Transverse colon (tissue), 4 donors: ENCODE measurements at regions not wholly inside any gene's neighbourhood (a gene's known extent, or its start where the extent isn't known, plus 50 kb on each side); places are given as distances from the start of the nearest gene placed in this dataset.

ENCODE experiments used
- DNase-seq: peaks from one replicate; pipeline ENCODE4 v3.0.0-alpha.2; 2019
- H3K27ac ChIP-seq, 4 donors: fragments of 200-600 bp; sonication (generic); 2 replicates each; pipeline ENCODE4 v1.5.1; 2016 to 2018; ENCODE audit warnings: inconsistent platforms in 4 of 4
- H3K27me3 ChIP-seq: fragments of 200-600 bp; sonication (generic); 2 replicates; pipeline ENCODE4 v1.5.1; 2017; ENCODE audit warnings: inconsistent platforms
- H3K36me3 ChIP-seq, 4 donors: fragments of 200-600 bp; sonication (generic); 2 replicates each; pipeline ENCODE4 v1.5.1; 2017 to 2019; ENCODE audit warnings: inconsistent platforms in 4 of 4
- H3K4me1 ChIP-seq, 4 donors: fragments of 200-600 bp; sonication (generic); 2 replicates each; pipeline ENCODE4 v1.5.1; 2017 to 2020; ENCODE audit warnings: inconsistent platforms in 4 of 4
- H3K4me3 ChIP-seq, 4 donors: fragments of 200-600 bp; sonication (generic); 1 replicate in 1 of 4; 2 replicates in 3 of 4; pipeline versions ENCODE4 v1.5.1 to v1.6.1; 2017 to 2019; ENCODE audit warnings: inconsistent platforms in 4 of 4
- H3K9me3 ChIP-seq, 2 donors: fragments of 200-600 bp; sonication (generic); 2 replicates each; pipeline ENCODE4 v1.5.1; 2017 to 2019; ENCODE audit warnings: inconsistent platforms in 2 of 2
- CTCF ChIP-seq, 5 experiments: fragments of 200-600 bp in 3 of 5; fragments of 450-650 bp in 2 of 5; sonication (generic) in 3 of 5; IDR thresholded peaks; 1 replicate in 2 of 5; 2 replicates in 3 of 5; pipeline ENCODE4 v1.5.1; 2016 to 2017; ENCODE audit warnings: antibody characterized with exemption in 5 of 5, inconsistent platforms in 3 of 5, mild to moderate bottlenecking in 2 of 5, moderate library complexity in 1 of 5
- EP300 ChIP-seq: sonication (generic); formaldehyde crosslinking; IDR thresholded peaks from one replicate; pipeline ENCODE4 v1.6.1; 2017; ENCODE audit warnings: antibody characterized with exemption, low read depth
- POLR2A ChIP-seq: fragments of 450-650 bp; IDR thresholded peaks from one replicate; pipeline ENCODE4 v1.6.1; 2016; ENCODE audit warnings: antibody characterized with exemption, mild to moderate bottlenecking, moderate library complexity
- POLR2AphosphoS5 ChIP-seq, 3 donors: sonication (generic); formaldehyde crosslinking; IDR thresholded peaks; one replicate each; pipeline ENCODE4 v1.6.1; 2016; ENCODE audit warnings: antibody characterized with exemption in 3 of 3
- WGBS, 2 donors: methylation state at CpG; one replicate each; pipeline ENCODE4 v1.1.5; 2018; ENCODE audit warnings: low coverage in 1 of 2; 5-methylcytosine and 5-hydroxymethylcytosine counted together
- in situ Hi-C, 4 donors: fragments of 200-750 bp; cut with MboI; loops; one replicate each; pipeline versions ENCODE4 v1.15.0 to v1.15.1; 2017; ENCODE audit warnings: low sequenced_read_pairs in 3 of 4, low pct_ligation_motif_present in 1 of 4, low pct_unique_long_range_greater_than_20kb in 1 of 4
- intact Hi-C: fragments of 100-400 bp; cut with DNase I; formaldehyde crosslinking; loops from one replicate; pipeline ENCODE4 v1.15.1; 2023; ENCODE audit warnings: low total_unique reads

- in situ Hi-C loops (loop anchor here in 2 of 4 donors (25.0 kb wide), 3 partner anchors 89 to 1014 kb away; partner anchors contain the start of gene MMADHC (in 1 of the 2)), intact Hi-C loops (no loop called here)
- TF ChIP-seq POLR2A (no peak), POLR2AphosphoS5 (IDR thresholded peaks at IDR 0.05) (no peak), CTCF (IDR thresholded peaks at IDR 0.05) (no peak), EP300 (no peak)
- H3K36me3 ChIP-seq, result no peaks in the 10 kb centered on the region
- H3K27ac ChIP-seq, result no peak overlapping the region
- H3K4me3 ChIP-seq, result no peak overlapping the region
- 39 to 44% methylated on average over 3 to 6 of the region's 6 CpGs for WGBS, 2 donors
- peaks cover 0 to 10% (median 4%) of the 10 kb centered on the region in 4 donors for H3K4me1 ChIP-seq
- no peaks in the 10 kb centered on the region for H3K9me3 ChIP-seq
- no peaks in the 10 kb centered on the region for H3K27me3 ChIP-seq
- no peak for DNase-seq
These were observed 114.0 kb upstream of the RND3 start for GRCh38 chr2:150601280-150602038.

- Histone ChIP-seq H3K4me3 (no peak overlapping the region), H3K9me3 (no peaks in the 10 kb centered on the region), H3K4me1 (peaks cover 0 to 10% (median 4%) of the 10 kb centered on the region in 4 donors), H3K27ac (no peak overlapping the region), H3K27me3 (no peaks in the 10 kb centered on the region), H3K36me3 (no peaks in the 10 kb centered on the region)
- DNase-seq, result no peak
- no peak for TF ChIP-seq POLR2AphosphoS5 (IDR thresholded peaks at IDR 0.05)
- no peak for TF ChIP-seq EP300
- TF ChIP-seq POLR2A, result no peak
- no peak for TF ChIP-seq CTCF (IDR thresholded peaks at IDR 0.05)
- in situ Hi-C loops (loop anchor here in 2 of 4 donors (25.0 kb wide), 3 partner anchors 88 to 1013 kb away; partner anchors contain the start of gene MMADHC (in 1 of the 2)), intact Hi-C loops (no loop called here)
These were observed 112.4 kb upstream of the RND3 start for GRCh38 chr2:150599889-150600288.

- Histone ChIP-seq H3K27ac (no peak overlapping the region), H3K4me3 (no peak overlapping the region), H3K9me3 (no peaks in the 10 kb centered on the region), H3K4me1 (peaks cover 0 to 10% (median 4%) of the 10 kb centered on the region in 4 donors), H3K27me3 (no peaks in the 10 kb centered on the region), H3K36me3 (no peaks in the 10 kb centered on the region)
- 31 to 80% methylated on average over 1 to 2 of the region's 2 CpGs for WGBS, 2 donors
- in situ Hi-C loops, result no loop called here
- intact Hi-C loops, result no loop called here
- TF ChIP-seq POLR2A (no peak), POLR2AphosphoS5 (IDR thresholded peaks at IDR 0.05) (no peak), EP300 (no peak), CTCF (IDR thresholded peaks at IDR 0.05) (no peak)
- DNase-seq, result no peak
These were observed 110.9 kb upstream of the RND3 start for GRCh38 chr2:150598383-150598782.

GRCh38 chr2:150595803-150596470 is 108.5 kb upstream of the RND3 start:
- no peaks in the 10 kb centered on the region for H3K9me3 ChIP-seq
- no peak for TF ChIP-seq POLR2AphosphoS5 (IDR thresholded peaks at IDR 0.05)
- TF ChIP-seq POLR2A, result no peak
- no peak for TF ChIP-seq EP300
- no peak for TF ChIP-seq CTCF (IDR thresholded peaks at IDR 0.05)
- no peaks in the 10 kb centered on the region for H3K27me3 ChIP-seq
- no peaks in the 10 kb centered on the region for H3K4me1 ChIP-seq
- in situ Hi-C loops (no loop called here), intact Hi-C loops (no loop called here)
- H3K27ac ChIP-seq, result no peak overlapping the region
- no peak overlapping the region for H3K4me3 ChIP-seq
- WGBS, 2 donors, result 70 to 90% methylated on average over 4 of the region's 4 CpGs
- DNase-seq, result no peak
- no peaks in the 10 kb centered on the region for H3K36me3 ChIP-seq
